Amniotic epithelial cell (primary cell): ENCODE measurements at regions not wholly inside any gene's neighbourhood (a gene's known extent, or its start where the extent isn't known, plus 50 kb on each side); places are given as distances from the start of the nearest gene placed in this dataset.
"Not testable (repeated sequence)": the region's sequence is repeated elsewhere in the genome, so short reads cannot be mapped to it uniquely, and the experiment has no call there.

Source experiments
- DNase-seq: peaks from one replicate; pipeline ENCODE4 v3.0.0-alpha.2; 2010; ENCODE audit warnings: low read depth

- no peak for DNase-seq
These were observed 295.6 kb downstream of the PTPRC start for GRCh38 chr1:198934426-198934825.

GRCh38 chr1:198934901-198935305 lies 296.1 kb downstream of the PTPRC start:
- DNase-seq: peak; percentile 43

GRCh38 chr1:198935306-198935921 lies 296.6 kb downstream of the PTPRC start:
- peak; percentile 97 for DNase-seq

- DNase-seq: peak; percentile 41
These were observed 297.7 kb downstream of the PTPRC start for GRCh38 chr1:198936371-198937083.

- peak; percentile 95 for DNase-seq
These were observed 298.6 kb downstream of the PTPRC start for GRCh38 chr1:198937231-198938031.

GRCh38 chr1:198939286-198939685 lies 300.4 kb downstream of the PTPRC start:
- DNase-seq: no peak

GRCh38 chr1:198939956-198940355 lies 301.1 kb downstream of the PTPRC start:
- no peak for DNase-seq

GRCh38 chr1:198942466-198942865 lies 303.6 kb downstream of the PTPRC start:
- DNase-seq: no peak

GRCh38 chr1:198943484-198944187 lies 304.8 kb downstream of the PTPRC start:
- DNase-seq: no peak

GRCh38 chr1:198947456-198947855 lies 308.6 kb downstream of the PTPRC start:
- no peak for DNase-seq

- DNase-seq: no peak
These were observed 310.2 kb downstream of the PTPRC start for GRCh38 chr1:198948895-198949659.

- no peak for DNase-seq
These were observed 311.2 kb downstream of the PTPRC start for GRCh38 chr1:198950036-198950435.

- DNase-seq: no peak
These were observed 316.2 kb downstream of the PTPRC start for GRCh38 chr1:198955085-198955484.

GRCh38 chr1:198957044-198957443 lies 318.2 kb downstream of the PTPRC start:
- no peak for DNase-seq

GRCh38 chr1:198959032-198959431 lies 320.2 kb downstream of the PTPRC start:
- no peak for DNase-seq

- DNase-seq: no peak
These were observed 320.8 kb downstream of the PTPRC start for GRCh38 chr1:198959676-198960075.

- not testable (repeated sequence) for DNase-seq
These were observed 325.0 kb downstream of the PTPRC start for GRCh38 chr1:198963796-198964195.

GRCh38 chr1:198966519-198966918 lies 327.7 kb downstream of the PTPRC start:
- no peak for DNase-seq

- DNase-seq: no peak
These were observed 328.7 kb downstream of the PTPRC start for GRCh38 chr1:198967566-198967965.

- no peak for DNase-seq
These were observed 330.0 kb downstream of the PTPRC start for GRCh38 chr1:198968866-198969265.

GRCh38 chr1:198969981-198970380 lies 331.1 kb downstream of the PTPRC start:
- DNase-seq: no peak

- peak; percentile 62 for DNase-seq
These were observed 332.1 kb downstream of the PTPRC start for GRCh38 chr1:198970916-198971315.
